LNCAP (cell line): ENCODE measurements at regions not wholly inside any gene's neighbourhood (a gene's known extent, or its start where the extent isn't known, plus 50 kb on each side); places are given as distances from the start of the nearest gene placed in this dataset.

Experiments used
- CTCF ChIP-seq: fragments of 450-650 bp; IDR thresholded peaks from 2 replicates; pipeline ENCODE4 v1.5.1; 2017; ENCODE audit warnings: mild to moderate bottlenecking

- no peak for TF ChIP-seq CTCF
Observed at GRCh38 chr2:196307775-196308305, 136.5 kb upstream of the STK17B start.

GRCh38 chr2:196309691-196310090, 138.3 kb upstream of the STK17B start:
- no peak for TF ChIP-seq CTCF

- no peak for TF ChIP-seq CTCF
Observed at GRCh38 chr2:196314157-196314556, 142.8 kb upstream of the STK17B start.

GRCh38 chr2:196314780-196315179, 143.4 kb upstream of the STK17B start:
- no peak for TF ChIP-seq CTCF

GRCh38 chr2:196315388-196316049, 144.1 kb upstream of the STK17B start:
- no peak for TF ChIP-seq CTCF

- TF ChIP-seq CTCF = no peak
Observed at GRCh38 chr2:196316050-196316430, 144.7 kb upstream of the STK17B start.

- no peak for TF ChIP-seq CTCF
Observed at GRCh38 chr2:196318517-196319377, 147.4 kb upstream of the STK17B start.
